ENCODE measurements at regions not wholly inside any gene's neighbourhood (a gene's known extent, or its start where the extent isn't known, plus 50 kb on each side); places are given as distances from the start of the nearest gene placed in this dataset.

DNA sequence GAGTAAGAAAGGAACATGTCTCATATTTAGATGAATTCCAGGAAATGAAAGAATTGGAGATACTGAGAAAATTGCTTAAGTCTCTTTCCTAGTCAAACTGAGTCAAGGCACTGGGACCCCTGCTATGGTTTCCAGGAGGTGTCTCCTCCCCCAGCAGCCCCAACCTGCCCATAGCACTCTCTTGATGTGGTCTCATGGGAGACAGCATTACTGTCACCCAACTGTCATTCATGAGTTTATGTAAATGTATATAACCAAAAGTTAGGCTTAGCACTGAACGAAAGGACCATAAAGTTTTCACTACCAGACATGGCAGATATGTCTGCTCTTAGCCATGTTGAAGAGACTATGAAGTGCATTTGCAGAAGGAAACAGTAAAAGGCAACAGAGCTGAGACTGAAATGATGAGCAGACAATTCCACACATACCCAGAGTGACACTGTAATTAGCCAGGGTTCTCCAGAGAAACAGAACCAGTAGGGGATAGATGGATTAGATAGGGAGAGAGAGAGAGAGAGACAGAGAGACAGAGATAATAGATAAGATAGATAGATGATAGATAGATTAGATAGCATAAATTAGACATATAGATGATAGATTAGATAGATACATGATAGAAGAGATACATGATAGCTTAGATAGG, 328.1 kb downstream of the BRD1 start:
- no peak for DNase-seq (ENCODE audit: extremely low read depth in 1 of 2, low read depth in 1 of 2)

DNA sequence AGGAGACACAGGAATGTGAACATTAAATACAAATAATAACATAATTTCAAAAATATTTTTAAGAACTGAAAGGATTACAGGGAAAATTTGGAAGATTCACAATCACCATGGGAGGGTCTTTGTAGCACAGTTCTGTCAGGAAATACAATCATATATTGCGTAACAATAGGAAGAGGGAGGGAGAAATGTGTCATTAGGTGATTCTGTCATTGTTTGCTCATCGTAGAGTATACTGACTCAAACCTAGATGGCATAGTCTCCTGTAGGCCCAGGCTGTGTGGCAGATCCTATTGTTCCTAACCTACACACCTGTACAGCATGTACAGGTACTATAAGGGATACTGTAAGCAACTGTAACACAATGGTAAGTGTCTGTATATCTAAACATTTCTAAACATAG, 330.4 kb downstream of the BRD1 start:
- no peak for DNase-seq (ENCODE audit: extremely low read depth in 1 of 2, low read depth in 1 of 2)

DNA sequence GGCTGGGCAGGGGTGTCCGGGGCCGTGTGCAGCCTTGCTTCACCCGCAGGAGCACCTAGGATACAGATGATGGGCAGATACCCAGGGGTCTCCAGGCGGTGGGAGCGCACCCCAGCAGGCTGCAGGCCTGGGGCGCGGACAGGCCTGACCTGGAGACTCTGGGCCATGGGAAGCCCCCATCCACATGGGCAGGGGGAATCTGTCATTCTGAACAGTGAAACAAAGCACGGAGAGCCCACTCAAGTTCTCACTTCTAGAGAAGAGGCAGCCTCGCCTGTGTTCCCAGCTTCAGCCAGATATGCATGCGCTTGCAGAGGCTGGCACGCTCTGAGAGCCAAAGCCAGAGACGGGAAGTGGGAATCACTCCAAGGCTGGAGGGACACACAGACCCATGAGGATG, 333.1 kb downstream of the BRD1 start:
- DNase-seq (ENCODE audit: extremely low read depth in 1 of 2, low read depth in 1 of 2) = no peak

DNA sequence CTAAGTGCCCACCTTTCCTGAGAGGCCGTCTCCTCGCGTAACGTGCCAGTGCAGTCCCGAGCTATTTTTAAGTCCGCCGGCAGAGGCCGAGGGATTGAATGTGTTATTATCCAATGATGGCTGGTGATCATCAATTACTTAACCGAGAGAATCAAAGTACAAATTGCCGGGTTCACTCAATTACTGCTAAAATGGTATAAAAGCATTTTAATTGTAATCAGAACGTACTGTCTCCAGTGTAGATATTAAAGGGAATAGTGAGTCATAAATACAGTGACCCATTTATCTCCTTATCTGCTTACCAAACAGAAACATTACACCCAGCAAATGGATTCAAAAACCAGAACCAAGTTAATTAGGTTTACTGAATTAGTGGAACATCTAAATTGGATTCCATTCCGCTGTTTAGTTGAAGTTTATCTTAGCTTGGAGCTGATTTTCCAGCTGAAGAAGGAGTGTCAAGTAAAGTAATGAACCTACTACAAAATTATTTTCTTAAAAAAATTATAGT, 334.9 kb downstream of the BRD1 start:
- no peak for DNase-seq (ENCODE audit: extremely low read depth in 1 of 2, low read depth in 1 of 2)

DNA sequence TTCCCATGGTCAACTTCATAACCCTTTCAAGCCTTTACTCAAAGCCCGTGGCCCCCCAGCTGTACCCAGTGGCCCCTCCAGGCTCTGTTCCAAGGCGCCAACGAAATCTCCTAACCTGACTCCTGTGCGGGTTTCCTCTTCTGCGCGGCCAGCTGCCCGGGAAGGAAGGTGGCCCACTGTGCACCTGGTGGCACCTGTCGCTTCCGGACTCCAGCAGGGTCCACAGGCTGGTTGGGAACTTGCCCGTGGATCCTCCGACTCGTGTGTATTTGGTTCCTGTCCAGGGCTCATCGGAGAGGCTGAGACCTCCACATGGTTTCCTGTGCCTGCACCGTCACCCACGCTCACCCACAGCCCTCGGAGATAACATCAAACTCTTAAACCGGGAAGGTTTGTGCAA, 335.4 kb downstream of the BRD1 start:
- no peak for DNase-seq (ENCODE audit: extremely low read depth in 1 of 2, low read depth in 1 of 2)

DNA sequence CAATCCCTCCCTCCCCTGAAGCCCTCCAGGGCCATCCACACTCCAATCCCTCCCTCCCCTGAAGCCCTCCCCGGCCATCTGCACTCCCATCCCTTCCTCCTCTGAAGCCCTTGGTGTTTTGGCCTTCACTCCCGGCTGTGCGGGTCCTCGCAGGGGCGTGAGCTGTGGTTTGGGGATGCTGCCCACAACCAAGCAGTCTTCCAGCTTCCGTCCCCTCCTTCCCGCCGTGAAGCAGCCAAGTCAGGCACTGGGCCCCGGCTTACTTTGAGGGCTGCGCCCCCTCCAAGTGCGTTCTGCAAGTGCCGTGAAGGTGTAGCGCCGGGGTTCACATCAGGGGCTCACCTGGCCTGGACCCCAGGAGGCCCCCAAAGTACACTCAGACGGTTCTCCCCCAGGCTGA, 335.9 kb downstream of the BRD1 start:
- no peak for DNase-seq (ENCODE audit: extremely low read depth in 1 of 2, low read depth in 1 of 2)

DNA sequence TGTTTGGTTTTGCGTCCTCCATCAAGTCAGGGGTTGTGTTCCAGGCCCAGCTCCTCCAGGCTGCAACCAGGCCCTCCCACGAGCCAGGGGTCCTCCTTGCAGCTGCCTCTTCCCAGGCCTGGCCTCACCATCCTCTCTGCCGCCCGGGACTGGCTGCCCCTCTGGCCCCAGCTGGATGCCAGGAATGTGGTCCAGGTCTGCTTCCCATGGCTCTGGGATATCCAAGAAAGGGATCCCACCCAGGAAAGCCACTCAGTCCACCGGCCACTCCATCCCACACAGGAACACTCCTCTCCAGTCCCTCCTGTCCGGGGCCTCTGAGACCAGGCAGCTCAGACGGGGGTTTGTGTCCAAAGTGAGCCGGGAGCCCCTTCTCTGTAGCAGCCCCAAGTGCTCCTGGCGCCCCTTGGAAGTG, 336.4 kb downstream of the BRD1 start:
- DNase-seq (ENCODE audit: extremely low read depth in 1 of 2, low read depth in 1 of 2) = no peak

DNA sequence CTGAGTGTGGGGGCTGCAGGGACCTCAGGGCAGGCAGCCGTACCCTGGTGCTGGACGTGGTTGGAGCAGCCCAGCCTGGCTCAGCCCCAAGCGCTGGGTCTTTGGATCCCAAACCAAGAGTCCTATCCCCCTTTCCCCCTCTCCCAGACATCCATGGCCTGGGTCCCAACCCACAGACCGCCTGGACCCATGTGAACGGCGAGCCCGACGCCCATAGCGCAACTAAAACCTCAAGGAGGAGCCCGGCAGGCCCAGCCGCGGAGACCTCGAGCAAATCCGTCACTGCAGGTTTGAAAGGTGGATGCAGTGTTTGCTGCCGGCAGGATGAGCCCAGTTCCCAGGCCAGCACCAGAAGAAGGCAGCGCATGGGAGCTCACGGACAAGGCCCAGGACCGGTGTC, 337.0 kb downstream of the BRD1 start:
- DNase-seq (ENCODE audit: extremely low read depth in 1 of 2, low read depth in 1 of 2) = no peak

DNA sequence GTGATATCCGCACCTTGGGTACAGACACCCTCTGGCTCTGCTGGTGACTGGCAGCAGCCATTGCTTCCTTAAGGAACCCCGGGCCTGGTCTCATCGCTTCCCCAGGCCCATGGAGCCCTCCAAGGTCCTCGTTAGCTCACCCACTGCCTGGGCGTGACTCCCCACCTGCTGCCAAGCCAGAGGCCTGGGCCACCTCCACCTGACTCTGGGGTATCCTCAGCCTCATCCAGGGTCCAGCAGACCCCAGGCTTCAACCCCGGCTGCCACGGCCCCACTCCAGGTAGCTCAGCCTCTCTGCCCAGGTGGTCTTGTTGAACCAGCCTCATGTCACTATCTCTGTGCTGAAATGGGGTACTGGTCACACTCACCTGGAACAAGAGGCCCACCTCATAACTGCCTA, 337.9 kb downstream of the BRD1 start:
- DNase-seq (ENCODE audit: extremely low read depth in 1 of 2, low read depth in 1 of 2) = no peak

DNA sequence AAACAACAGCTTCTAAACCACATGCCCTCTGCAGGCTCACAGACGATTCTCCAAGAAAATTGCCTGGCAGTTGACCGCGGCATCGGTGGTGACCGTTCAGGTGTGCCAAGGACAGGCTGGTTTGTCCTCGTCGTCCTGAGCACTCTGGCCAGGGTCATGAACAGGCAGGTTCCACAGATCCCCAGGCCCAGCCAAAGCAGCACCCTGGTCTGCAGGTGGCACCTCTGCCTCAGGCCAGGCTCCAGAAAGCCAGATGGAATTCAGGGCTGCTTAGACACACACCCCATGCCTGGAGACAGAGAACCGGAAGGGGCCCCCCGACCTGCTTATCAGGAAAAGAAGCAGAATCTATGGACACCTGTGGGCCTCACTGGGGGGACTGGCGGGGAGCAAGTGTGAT, 338.7 kb downstream of the BRD1 start:
- DNase-seq (ENCODE audit: extremely low read depth in 1 of 2, low read depth in 1 of 2) = no peak

DNA sequence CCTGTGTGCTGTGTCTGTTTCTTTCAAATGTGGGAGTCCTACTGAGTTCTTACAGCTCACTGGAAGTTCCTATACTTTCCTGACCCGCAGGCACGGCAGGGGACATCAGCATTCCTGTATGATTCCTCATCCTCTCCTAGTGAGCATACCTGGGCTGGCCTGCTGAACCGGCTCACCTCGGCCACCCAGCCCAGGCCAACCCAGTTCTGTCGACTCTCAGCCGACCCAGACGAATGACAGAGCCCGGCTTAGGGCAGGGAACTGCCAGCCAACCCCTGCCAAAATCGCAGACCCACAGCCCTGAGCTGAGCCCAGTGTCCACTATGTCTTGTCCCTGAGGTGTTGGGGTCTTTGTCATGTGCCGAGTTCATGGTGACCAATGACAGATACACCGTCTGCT, 339.7 kb downstream of the BRD1 start:
- DNase-seq (ENCODE audit: extremely low read depth in 1 of 2, low read depth in 1 of 2) = no peak

DNA sequence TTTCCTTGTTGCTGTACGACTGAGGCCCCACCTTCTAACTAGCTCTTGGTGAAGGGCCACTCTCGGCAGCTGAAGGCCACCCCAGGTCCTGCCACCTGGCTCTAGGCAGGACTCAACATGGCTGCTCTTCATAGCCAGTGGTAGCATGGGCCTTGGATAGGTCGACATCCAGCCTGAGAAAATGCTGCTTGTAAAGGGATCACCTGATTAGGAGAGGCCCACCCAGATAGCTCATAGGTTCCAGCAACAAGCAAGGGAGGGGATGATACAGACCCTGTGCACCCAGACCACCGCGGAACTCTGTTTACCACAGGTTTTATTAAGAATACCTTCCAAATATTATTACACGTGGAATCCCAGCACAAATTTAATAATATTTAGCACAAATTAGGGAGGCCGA, 341.4 kb downstream of the BRD1 start:
- no peak for DNase-seq (ENCODE audit: extremely low read depth in 1 of 2, low read depth in 1 of 2)

DNA sequence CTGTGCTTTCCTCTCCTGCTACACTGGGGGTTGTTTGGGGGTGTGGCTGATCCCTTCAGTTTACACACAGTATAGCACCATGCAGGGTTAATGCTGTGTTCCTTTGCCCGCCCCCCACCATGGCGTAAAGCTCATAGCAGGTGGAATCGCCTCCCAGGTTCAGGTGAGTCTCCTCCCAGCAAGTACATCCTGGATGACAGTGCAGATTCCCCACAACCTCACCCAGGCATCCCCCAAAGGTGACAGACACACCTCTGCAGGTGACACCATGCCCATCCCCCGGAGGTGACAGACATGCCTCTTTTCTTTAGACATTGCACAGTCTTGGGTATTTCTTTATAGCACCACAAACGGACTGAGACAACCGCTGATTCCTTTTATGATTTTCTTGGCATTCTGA, 343.7 kb downstream of the BRD1 start:
- no peak for DNase-seq (ENCODE audit: extremely low read depth in 1 of 2, low read depth in 1 of 2)

DNA sequence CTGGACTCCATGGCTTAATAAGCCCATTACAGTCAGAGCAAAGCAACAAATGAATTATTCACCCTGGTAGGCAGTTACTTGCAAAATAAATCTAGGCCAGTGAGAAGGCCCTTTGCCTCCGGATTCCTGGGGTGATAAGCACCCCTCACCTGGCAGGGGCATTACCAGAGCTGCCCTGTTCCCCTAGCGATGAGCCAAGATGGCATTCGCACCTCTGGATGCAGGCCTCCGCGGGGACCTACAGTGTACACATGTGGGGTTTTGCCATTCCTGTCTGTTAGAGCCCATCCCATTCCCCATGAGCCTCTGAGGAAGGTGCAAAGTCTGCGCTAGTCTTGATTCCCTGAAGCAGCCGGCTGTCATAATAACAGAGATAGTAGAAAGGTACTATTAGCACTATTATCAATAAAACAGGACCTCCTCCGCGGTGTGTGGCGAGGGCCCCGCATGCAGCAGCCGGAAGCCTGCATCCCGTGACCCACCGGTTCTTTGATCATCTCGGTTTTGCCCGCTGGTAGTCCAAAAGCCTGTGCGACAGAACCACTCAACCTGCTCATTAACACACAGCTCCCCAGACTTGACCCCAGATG, 344.3 kb downstream of the BRD1 start:
- no peak for DNase-seq (ENCODE audit: extremely low read depth in 1 of 2, low read depth in 1 of 2)

DNA sequence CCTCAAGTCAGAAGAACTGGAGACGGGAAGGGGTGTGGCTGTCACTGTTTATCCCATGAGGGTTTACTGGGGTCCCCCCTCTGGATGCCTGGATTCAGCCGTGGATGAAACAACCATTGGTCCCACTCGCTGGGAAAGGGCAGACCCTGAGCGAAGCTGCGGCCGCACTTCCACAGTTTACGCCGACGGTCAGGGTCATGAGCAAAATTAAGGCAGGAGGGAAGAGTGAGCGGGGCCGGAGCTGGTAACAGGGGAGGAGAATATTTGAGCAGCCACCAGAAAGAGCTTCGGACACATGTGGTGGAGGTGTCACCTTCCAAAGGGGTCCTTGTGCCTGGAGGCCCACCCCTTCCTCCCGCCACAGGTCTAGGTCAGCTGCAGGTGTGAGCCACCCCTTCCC, 344.9 kb downstream of the BRD1 start:
- no peak for DNase-seq (ENCODE audit: extremely low read depth in 1 of 2, low read depth in 1 of 2)

DNA sequence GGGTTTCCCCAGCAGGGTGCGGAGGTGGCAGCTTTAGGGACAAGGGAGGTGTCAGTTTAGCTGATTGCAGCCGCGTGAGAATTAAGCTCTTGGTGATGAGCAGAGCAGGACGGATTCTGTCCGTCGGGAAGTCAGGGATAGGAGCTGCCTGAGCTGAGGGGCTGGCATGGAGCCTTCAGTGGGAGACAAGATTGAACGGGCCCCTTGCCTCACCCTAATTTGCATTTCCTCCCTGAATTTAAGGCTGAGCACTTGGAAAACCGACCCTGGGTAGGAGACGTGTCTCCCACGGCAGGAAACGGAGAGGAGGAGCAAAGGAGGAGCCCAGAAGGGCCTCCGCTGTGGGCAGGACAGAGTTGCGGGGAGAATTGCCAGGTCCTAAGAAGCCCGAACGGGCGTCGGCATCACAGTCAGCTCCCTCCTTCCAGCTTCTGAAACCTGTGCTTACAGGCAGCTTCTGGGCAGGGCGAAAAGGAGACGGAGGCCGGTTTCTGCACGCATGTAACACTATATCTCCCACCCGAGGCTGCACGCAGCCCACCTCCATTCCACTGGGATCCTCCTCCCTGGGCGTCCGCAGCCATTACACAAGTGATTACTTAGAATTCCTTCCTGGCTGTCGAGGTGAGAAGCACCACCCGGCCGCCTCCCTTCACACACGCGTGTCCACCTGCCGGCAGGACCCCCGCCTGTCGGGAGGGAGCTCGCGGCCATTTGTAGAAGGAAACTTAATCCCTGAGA, 345.8 kb downstream of the BRD1 start:
- DNase-seq (ENCODE audit: extremely low read depth in 1 of 2, low read depth in 1 of 2) = no peak

DNA sequence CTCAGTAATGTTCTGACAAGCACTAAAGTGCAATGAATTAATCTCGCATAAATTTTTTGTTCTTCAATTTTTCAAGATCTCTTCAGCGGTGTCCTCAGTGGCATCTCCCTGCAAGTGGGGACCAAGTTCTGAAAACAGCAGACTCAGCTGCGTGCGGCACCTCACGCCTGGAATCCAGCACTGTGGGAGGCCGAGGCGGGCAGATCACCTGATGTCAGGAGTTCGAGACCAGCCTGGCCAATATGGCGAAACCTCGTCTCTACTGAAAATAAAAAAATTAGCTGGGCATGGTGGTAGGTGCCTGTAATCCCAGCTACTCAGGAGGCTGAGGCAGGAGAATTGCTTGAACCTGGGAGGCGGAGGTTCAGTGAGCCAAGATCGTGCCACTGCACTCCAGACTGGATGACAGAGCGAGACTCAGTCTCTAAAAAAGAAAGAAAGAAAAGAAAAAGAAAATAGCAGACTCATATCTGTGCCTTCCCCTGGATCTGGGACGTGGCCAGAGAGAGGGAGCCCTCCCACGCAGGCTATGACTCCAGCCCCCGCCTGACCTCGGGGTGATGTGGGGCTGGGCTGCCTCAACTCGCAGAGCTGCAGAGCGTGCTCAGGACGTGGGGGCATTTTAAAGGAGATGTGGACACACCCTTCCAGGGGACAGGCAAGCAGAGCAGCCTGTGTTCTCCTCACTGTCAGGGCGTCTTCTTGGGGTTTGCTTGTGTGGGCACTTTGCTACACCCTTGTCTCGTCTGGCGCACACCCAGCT, 346.6 kb downstream of the BRD1 start:
- no peak for DNase-seq (ENCODE audit: extremely low read depth in 1 of 2, low read depth in 1 of 2)

DNA sequence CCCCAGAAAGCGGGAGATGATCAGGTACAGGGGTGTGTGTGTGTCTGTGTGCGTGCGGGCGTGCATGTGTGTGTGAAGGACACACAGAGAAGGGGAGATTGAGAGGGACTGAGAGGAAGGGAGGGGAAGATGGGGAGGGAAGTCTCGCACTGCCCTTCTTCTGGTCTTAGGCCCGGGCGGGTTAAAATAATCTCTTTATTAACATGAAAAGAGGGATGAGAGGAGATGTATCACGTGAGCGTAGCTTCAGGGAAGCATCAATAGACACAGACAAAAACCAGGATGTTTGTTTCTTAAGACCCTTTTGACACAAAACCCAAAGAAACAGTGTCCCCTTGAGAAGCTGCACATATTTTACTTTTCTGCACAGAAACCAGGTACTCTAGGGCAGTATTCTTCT, 347.3 kb downstream of the BRD1 start:
- DNase-seq (ENCODE audit: extremely low read depth in 1 of 2, low read depth in 1 of 2) = no peak

DNA sequence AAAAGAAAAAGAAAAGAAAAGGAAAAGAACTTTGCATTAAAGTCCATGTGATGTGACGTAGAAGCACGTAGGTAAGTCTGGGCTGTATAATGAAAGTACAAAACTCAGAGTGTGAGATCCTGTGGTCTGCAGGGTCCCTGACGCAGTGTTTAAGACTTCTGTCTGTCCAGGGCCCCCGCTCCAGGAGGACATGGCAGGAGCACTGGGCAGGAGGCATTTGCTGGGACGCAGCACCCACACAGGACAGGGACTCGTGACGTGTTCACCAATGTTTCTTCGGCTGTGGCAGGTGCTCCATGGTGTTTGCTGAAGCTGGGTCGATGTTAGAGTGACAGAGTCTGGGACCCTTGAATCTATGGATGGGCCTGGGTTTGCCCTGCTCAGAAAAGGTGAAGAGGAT, 348.1 kb downstream of the BRD1 start:
- DNase-seq (ENCODE audit: extremely low read depth in 1 of 2, low read depth in 1 of 2) = no peak

DNA sequence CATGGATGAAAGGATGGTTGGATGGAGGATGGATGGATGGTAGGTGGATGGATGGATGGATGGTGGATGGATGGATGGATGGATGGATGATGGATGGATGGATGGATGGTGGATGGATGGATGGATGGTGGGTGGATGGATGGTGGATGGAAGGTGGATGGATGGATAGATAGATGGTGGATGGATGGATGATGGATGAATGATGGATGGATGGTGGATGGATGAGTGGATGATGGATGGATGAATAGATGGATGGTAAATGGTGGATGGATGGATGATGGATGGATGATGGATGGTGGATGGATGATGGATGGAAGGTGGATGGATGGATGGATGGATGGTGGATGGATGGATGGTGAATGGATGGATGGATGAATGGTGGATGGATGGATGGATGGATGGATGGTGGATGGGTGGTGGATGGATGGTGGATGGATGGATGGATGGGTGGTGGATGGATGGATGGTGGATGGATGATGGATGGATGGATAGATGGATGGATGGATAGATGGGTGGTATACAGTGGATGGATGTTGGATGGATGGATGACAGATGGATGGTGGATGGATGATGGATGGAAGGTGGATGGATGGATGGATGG, 350.8 kb downstream of the BRD1 start:
- DNase-seq (ENCODE audit: extremely low read depth in 1 of 2, low read depth in 1 of 2) = no peak

DNA sequence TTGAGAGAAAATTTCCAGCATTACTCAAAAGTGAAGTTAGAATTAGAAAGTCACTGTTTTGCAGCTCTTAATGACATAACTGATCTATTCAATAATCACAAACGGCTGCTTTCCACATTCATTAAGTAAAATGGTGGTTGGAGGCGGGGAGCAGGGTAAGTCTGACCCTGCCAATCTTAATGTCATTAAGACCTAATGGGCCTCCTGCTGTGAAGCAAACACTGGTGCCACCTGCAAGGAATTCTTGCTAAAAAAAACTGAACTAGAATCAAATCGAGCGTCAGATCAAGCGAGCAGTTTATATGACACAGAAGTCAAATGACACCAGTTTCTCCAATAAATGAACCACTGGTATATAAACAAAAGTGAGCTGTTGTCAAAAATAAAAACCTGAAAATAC, 351.5 kb downstream of the BRD1 start:
- DNase-seq (ENCODE audit: extremely low read depth in 1 of 2, low read depth in 1 of 2) = no peak
